ENCODE measurements at regions not wholly inside any gene's neighbourhood (a gene's known extent, or its start where the extent isn't known, plus 50 kb on each side); places are given as distances from the start of the nearest gene placed in this dataset.

GRCh38 chr13:104065328-104065727, 999.1 kb upstream of the SLC10A2 start:
- no peak for DNase-seq

- DNase-seq, result no peak
These were observed 991.6 kb upstream of the SLC10A2 start for GRCh38 chr13:104057861-104058260.

GRCh38 chr13:104045907-104046306, 979.7 kb upstream of the SLC10A2 start:
- no peak for DNase-seq

- DNase-seq, result no peak
These were observed 977.0 kb upstream of the SLC10A2 start for GRCh38 chr13:104043184-104043583.

GRCh38 chr13:104034891-104035290, 968.7 kb upstream of the SLC10A2 start:
- DNase-seq, result no peak

- DNase-seq, result no peak
These were observed 959.1 kb upstream of the SLC10A2 start for GRCh38 chr13:104025303-104025702.

GRCh38 chr13:104024416-104025170, 958.4 kb upstream of the SLC10A2 start:
- DNase-seq, result no peak

- DNase-seq, result no peak
These were observed 955.7 kb upstream of the SLC10A2 start for GRCh38 chr13:104021806-104022397.

- no peak for DNase-seq
These were observed 951.1 kb upstream of the SLC10A2 start for GRCh38 chr13:104017317-104017716.

GRCh38 chr13:104015646-104016396, 949.6 kb upstream of the SLC10A2 start:
- no peak for DNase-seq

- DNase-seq, result no peak
These were observed 948.8 kb upstream of the SLC10A2 start for GRCh38 chr13:104014803-104015645.

- no peak for DNase-seq
These were observed 945.5 kb upstream of the SLC10A2 start for GRCh38 chr13:104011505-104012241.

GRCh38 chr13:104008541-104009435, 942.6 kb upstream of the SLC10A2 start:
- no peak for DNase-seq

GRCh38 chr13:104008075-104008474, 941.9 kb upstream of the SLC10A2 start:
- DNase-seq, result no peak

GRCh38 chr13:104006625-104007075, 940.4 kb upstream of the SLC10A2 start:
- DNase-seq, result no peak

- no peak for DNase-seq
These were observed 938.4 kb upstream of the SLC10A2 start for GRCh38 chr13:104004572-104004971.

- DNase-seq, result no peak
These were observed 936.0 kb upstream of the SLC10A2 start for GRCh38 chr13:104002216-104002615.

- DNase-seq, result no peak
These were observed 935.5 kb upstream of the SLC10A2 start for GRCh38 chr13:104001766-104002165.

GRCh38 chr13:103996733-103997132, 930.5 kb upstream of the SLC10A2 start:
- no peak for DNase-seq

GRCh38 chr13:103983948-103984347, 917.7 kb upstream of the SLC10A2 start:
- DNase-seq, result no peak

- DNase-seq, result no peak
These were observed 910.2 kb upstream of the SLC10A2 start for GRCh38 chr13:103976371-103976770.
